Stimulated activated CD4-positive, alpha-beta T cell treated with anti-CD3 and anti-CD28 coated beads, Interleukin-1b, Interleukin-23, amount 100 ng/mL, for 1 hour (primary cell): ENCODE measurements at regions not wholly inside any gene's neighbourhood (a gene's known extent, or its start where the extent isn't known, plus 50 kb on each side); places are given as distances from the start of the nearest gene placed in this dataset.

Source experiments
- DNase-seq, 2 donors: peaks; one replicate each; pipeline ENCODE4 v3.0.0-alpha.2; 2020; ENCODE audit warnings: low read depth in 2 of 2

- DNase-seq = no peak
These were observed 143.8 kb upstream of the ARL4C start for GRCh38 chr2:234640657-234641056.

- no peak for DNase-seq
These were observed 142.1 kb upstream of the ARL4C start for GRCh38 chr2:234638966-234639365.

- DNase-seq = no peak
These were observed 138.4 kb upstream of the ARL4C start for GRCh38 chr2:234635284-234635683.

- DNase-seq = no peak
These were observed 136.8 kb upstream of the ARL4C start for GRCh38 chr2:234633581-234634230.

- no peak for DNase-seq
These were observed 135.9 kb upstream of the ARL4C start for GRCh38 chr2:234632527-234633391.

GRCh38 chr2:234631646-234632514 lies 135.0 kb upstream of the ARL4C start:
- DNase-seq = no peak

GRCh38 chr2:234630801-234631261 lies 133.9 kb upstream of the ARL4C start:
- DNase-seq = no peak

GRCh38 chr2:234629596-234629995 lies 132.7 kb upstream of the ARL4C start:
- DNase-seq = no peak

- DNase-seq = no peak
These were observed 132.1 kb upstream of the ARL4C start for GRCh38 chr2:234628953-234629352.

- no peak for DNase-seq
These were observed 130.4 kb upstream of the ARL4C start for GRCh38 chr2:234627308-234627707.

- no peak for DNase-seq
These were observed 129.8 kb upstream of the ARL4C start for GRCh38 chr2:234626566-234627130.

GRCh38 chr2:234625626-234626250 lies 128.9 kb upstream of the ARL4C start:
- DNase-seq = no peak

- DNase-seq = no peak
These were observed 126.7 kb upstream of the ARL4C start for GRCh38 chr2:234623521-234623991.

- no peak for DNase-seq
These were observed 124.2 kb upstream of the ARL4C start for GRCh38 chr2:234621120-234621519.

- no peak for DNase-seq
These were observed 123.1 kb upstream of the ARL4C start for GRCh38 chr2:234620018-234620417.

- DNase-seq = no peak
These were observed 118.9 kb upstream of the ARL4C start for GRCh38 chr2:234615643-234616356.

- DNase-seq = no peak
These were observed 114.3 kb upstream of the ARL4C start for GRCh38 chr2:234611209-234611608.

GRCh38 chr2:234608946-234609345 lies 112.1 kb upstream of the ARL4C start:
- DNase-seq = no peak

GRCh38 chr2:234607691-234608090 lies 110.8 kb upstream of the ARL4C start:
- DNase-seq = no peak

GRCh38 chr2:234606896-234607295 lies 110.0 kb upstream of the ARL4C start:
- DNase-seq = no peak

GRCh38 chr2:234603619-234604018 lies 106.7 kb upstream of the ARL4C start:
- DNase-seq = no peak
